ENCODE measurements at regions not wholly inside any gene's neighbourhood (a gene's known extent, or its start where the extent isn't known, plus 50 kb on each side); places are given as distances from the start of the nearest gene placed in this dataset.

- TF ChIP-seq, protein P1, sequence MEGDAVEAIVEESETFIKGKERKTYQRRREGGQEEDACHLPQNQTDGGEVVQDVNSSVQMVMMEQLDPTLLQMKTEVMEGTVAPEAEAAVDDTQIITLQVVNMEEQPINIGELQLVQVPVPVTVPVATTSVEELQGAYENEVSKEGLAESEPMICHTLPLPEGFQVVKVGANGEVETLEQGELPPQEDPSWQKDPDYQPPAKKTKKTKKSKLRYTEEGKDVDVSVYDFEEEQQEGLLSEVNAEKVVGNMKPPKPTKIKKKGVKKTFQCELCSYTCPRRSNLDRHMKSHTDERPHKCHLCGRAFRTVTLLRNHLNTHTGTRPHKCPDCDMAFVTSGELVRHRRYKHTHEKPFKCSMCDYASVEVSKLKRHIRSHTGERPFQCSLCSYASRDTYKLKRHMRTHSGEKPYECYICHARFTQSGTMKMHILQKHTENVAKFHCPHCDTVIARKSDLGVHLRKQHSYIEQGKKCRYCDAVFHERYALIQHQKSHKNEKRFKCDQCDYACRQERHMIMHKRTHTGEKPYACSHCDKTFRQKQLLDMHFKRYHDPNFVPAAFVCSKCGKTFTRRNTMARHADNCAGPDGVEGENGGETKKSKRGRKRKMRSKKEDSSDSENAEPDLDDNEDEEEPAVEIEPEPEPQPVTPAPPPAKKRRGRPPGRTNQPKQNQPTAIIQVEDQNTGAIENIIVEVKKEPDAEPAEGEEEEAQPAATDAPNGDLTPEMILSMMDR (IDR thresholded peaks at IDR 0.05; ENCODE audit: low read length) = no peak
- TF ChIP-seq EZH2 (IDR thresholded peaks at IDR 0.05; ENCODE audit: borderline replicate concordance, low read length) = no peak
Measured at GRCh38 chr9:89996116-89996515, 391.3 kb downstream of the GADD45G start.

Data from OCI-LY1 (cell line).